Activated B cell treated with CpG ODN at 0.5 μM for 24 hours (primary cell): ENCODE measurements at regions not wholly inside any gene's neighbourhood (a gene's known extent, or its start where the extent isn't known, plus 50 kb on each side); places are given as distances from the start of the nearest gene placed in this dataset.

ENCODE experiments used
- ATAC-seq: fragments of 200-7000 bp; cut with Tn5 transposase; one replicate; pipeline ENCODE4 v1.10.0; 2021; ENCODE audit warnings: low read depth, mild to moderate bottlenecking, moderate library complexity
- CTCF ChIA-PET: fragments of 350-600 bp; sonication (Branson Sonifier 250); formaldehyde crosslinking; loops from one replicate; lab custom pipeline; 2021; ENCODE audit warnings: antibody characterized with exemption; lab: Charles Lee
- POLR2A ChIA-PET: fragments of 350-600 bp; sonication (Branson Sonifier 250); formaldehyde crosslinking; loops from one replicate; lab custom pipeline; 2021; ENCODE audit warnings: antibody characterized with exemption; lab: Charles Lee
- DNase-seq: peaks from one replicate; pipeline ENCODE4 v3.0.0; 2022
- H3K27ac Mint-ChIP-seq: one replicate; pipeline ENCODE4 v1.8.0; 2020; ENCODE audit warnings: mixed read lengths
- H3K27me3 Mint-ChIP-seq: one replicate; pipeline ENCODE4 v1.8.0; 2021; ENCODE audit warnings: mixed read lengths
- H3K36me3 Mint-ChIP-seq: one replicate; pipeline ENCODE4 v1.8.0; 2021; ENCODE audit warnings: low read depth, mixed read lengths
- H3K4me1 Mint-ChIP-seq: one replicate; pipeline ENCODE4 v1.8.0; 2021; ENCODE audit warnings: mixed read lengths
- H3K4me3 Mint-ChIP-seq: one replicate; pipeline ENCODE4 v1.8.0; 2020; ENCODE audit warnings: mild to moderate bottlenecking, mixed read lengths
- H3K9me3 Mint-ChIP-seq: one replicate; pipeline ENCODE4 v1.8.0; 2020; ENCODE audit warnings: mixed read lengths
- intact Hi-C: fragments of 100-400 bp; cut with micrococcal nuclease; formaldehyde crosslinking; loops from one replicate; pipeline ENCODE4 v1.15.1; 2024
- TF ChIP-seq, protein P1 (sequence below): fragments of 200-600 bp; IDR thresholded peaks from one replicate; pipeline ENCODE4 v1.8.0; 2022; ENCODE audit warnings: antibody characterized with exemption, mild to moderate bottlenecking

DNA sequence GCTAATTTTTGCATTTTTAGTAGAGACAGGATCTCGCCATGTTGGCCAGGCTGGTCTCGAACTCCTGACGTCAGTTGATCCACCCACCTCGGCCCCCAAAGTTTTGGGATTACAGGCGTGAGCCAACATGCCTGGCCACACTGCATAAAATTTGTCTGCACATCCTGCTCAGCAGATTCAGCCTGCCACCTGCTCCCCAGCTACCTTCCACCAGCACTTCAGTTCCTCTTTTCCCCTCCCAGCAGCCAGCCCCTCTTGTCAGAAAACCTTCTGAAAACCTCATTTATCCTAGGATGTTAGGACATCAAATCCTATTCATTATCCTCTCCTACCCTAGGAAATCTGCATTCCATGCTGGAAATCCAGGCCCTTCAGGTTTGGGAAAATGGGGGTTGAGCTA is 78.2 kb upstream of the CALM2 start:
- no peak overlapping the region for H3K4me3 Mint-ChIP-seq
- DNase-seq: no peak

DNA sequence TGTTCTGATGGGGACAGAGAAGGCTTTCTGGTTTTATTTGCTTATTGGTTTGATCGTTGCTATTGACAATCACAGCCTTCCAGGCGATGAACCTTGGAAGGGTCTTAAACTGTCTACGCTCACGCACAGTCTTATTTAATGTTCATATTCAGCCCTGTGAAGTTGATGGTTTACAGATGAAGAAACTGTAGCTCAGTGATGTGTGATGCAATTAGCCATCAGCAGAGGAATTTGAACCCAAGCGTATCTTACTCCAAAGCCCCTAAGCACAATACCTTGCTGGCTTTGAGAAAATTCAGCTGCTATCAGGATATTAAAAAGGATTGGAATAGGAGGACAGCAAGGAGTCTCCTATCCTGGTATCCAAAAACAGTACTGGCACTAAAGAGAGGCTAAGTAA is 77.1 kb upstream of the CALM2 start:
- Mint-ChIP-seq H3K4me1 (peaks cover 9% of the 10 kb centered on the region), H3K27ac (no peak overlapping the region), H3K4me3 (no peak overlapping the region), H3K27me3 (no peaks in the 10 kb centered on the region), H3K36me3 (no peaks in the 10 kb centered on the region), H3K9me3 (no peaks in the 10 kb centered on the region)
- POLR2A ChIA-PET: interaction anchor here (0.6 kb wide), 1 partner anchor 80 kb away, joined by 5 read pairs; no protein-coding TSS in a partner anchor
- CTCF ChIA-PET: no interaction called here
- ATAC-seq: no peak
- DNase-seq: no peak
- intact Hi-C loops: no loop called here
- TF ChIP-seq, protein P1, sequence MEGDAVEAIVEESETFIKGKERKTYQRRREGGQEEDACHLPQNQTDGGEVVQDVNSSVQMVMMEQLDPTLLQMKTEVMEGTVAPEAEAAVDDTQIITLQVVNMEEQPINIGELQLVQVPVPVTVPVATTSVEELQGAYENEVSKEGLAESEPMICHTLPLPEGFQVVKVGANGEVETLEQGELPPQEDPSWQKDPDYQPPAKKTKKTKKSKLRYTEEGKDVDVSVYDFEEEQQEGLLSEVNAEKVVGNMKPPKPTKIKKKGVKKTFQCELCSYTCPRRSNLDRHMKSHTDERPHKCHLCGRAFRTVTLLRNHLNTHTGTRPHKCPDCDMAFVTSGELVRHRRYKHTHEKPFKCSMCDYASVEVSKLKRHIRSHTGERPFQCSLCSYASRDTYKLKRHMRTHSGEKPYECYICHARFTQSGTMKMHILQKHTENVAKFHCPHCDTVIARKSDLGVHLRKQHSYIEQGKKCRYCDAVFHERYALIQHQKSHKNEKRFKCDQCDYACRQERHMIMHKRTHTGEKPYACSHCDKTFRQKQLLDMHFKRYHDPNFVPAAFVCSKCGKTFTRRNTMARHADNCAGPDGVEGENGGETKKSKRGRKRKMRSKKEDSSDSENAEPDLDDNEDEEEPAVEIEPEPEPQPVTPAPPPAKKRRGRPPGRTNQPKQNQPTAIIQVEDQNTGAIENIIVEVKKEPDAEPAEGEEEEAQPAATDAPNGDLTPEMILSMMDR: no peak

More for the DNA sequence above, 78.2 kb upstream of the CALM2 start:
- Mint-ChIP-seq H3K9me3 (no peaks in the 10 kb centered on the region), H3K4me1 (peaks cover 9% of the 10 kb centered on the region), H3K27me3 (no peaks in the 10 kb centered on the region), H3K27ac (no peak overlapping the region), H3K36me3 (no peaks in the 10 kb centered on the region)
- peak; percentile 42 for ATAC-seq
- ChIA-PET CTCF (interaction anchor here (0.7 to 1.2 kb wide), 2 partner anchors 19 to 966 kb away, joined by 3 read pairs; no protein-coding TSS in a partner anchor), POLR2A (no interaction called here)
- intact Hi-C loops: no loop called here
- TF ChIP-seq, protein P1: no peak

DNA sequence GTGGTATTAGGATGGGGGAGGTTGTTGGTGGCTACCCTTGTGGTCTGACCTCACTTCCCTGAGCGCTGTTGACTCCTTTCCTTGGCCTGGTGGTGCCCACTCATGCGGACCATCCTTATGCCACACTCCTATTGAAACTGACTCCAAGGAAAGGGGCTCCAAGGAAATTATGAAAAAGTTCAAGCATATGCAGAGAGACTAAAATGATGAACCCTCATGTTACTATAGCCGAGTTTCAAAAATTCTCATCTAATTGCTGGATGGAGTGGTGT is 75.0 kb upstream of the CALM2 start:
- TF ChIP-seq, protein P1: no peak
- ChIA-PET POLR2A (interaction anchor here (0.7 kb wide), 1 partner anchor 287 kb away, joined by 3 read pairs; no protein-coding TSS in a partner anchor), CTCF (no interaction called here)
- no peak for ATAC-seq
- Mint-ChIP-seq H3K9me3 (no peaks in the 10 kb centered on the region), H3K36me3 (no peaks in the 10 kb centered on the region), H3K4me1 (peaks cover 9% of the 10 kb centered on the region), H3K27me3 (no peaks in the 10 kb centered on the region), H3K27ac (no peak overlapping the region), H3K4me3 (no peak overlapping the region)
- intact Hi-C loops: no loop called here
- no peak for DNase-seq

DNA sequence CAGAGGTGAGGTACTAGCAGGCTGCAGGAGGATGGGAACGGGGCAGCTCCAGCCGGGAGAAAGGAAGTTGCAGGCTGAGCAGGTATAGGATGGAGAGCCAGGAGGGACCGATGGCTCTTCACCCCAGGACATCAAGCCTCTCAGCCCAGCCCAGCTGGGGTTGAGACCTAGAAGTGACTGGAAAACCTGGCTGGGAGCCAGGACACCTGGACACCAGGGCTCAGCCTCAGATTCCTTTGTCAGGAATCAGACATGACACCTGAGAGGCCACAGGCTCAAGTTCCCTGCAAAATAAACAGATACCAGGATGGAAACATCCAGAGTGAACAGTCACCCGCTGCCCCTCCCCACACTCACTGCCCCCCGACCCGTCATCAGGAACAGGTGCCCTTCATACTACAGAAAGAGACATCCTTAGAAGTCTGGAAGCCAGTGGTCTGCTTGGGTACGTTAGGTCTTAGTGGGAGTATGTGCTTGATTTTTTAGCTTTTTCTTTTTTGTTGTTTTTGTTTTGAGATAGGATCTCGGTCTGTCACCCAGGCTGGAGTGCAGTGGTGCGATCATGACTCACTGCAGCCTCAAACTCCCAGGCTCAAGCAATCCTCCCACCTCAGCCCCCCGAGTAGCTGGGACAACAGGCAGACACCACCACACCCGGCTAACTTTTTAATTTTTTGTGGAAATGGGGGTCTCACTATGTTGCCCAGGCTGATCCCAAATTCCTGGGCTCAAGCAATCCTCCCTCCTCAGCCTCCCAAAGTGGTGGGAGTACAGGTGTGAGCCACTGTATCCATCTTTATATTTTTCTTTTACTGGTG is 74.5 kb upstream of the CALM2 start:
- no peaks in the 10 kb centered on the region for H3K27me3 Mint-ChIP-seq
- no peaks in the 10 kb centered on the region for H3K36me3 Mint-ChIP-seq
- POLR2A ChIA-PET: interaction anchor here (0.7 kb wide), 1 partner anchor 286 kb away, joined by 3 read pairs; no protein-coding TSS in a partner anchor
- intact Hi-C loops: no loop called here
- no peak overlapping the region for H3K4me3 Mint-ChIP-seq
- ATAC-seq (no peak), DNase-seq (no peak)
- TF ChIP-seq, protein P1: no peak
- no peaks in the 10 kb centered on the region for H3K9me3 Mint-ChIP-seq
- H3K27ac Mint-ChIP-seq: no peak overlapping the region
- H3K4me1 Mint-ChIP-seq: peaks cover 9% of the 10 kb centered on the region
- CTCF ChIA-PET: no interaction called here

DNA sequence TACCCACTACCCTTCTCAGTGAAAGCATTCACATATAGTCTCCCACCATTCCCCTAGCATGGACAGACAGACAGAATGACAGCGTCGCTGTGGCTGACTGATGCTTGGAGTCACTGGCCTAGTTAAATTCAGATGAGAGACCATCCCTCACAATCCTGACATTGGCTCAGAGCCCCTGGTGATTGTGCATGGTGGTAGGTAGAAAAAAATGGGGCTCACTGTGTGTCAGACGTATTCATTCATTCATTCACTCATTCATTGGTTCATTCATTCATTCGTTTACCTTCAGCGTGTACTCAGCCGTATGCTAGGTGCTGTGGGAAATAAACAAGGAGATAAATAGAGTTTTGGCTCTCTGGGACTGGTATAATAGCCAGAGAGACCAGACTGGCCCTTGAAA is 73.6 kb upstream of the CALM2 start:
- Mint-ChIP-seq H3K9me3 (no peaks in the 10 kb centered on the region), H3K27me3 (no peaks in the 10 kb centered on the region), H3K4me3 (no peak overlapping the region), H3K36me3 (no peaks in the 10 kb centered on the region), H3K27ac (no peak overlapping the region), H3K4me1 (peaks cover 9% of the 10 kb centered on the region)
- CTCF ChIA-PET: no interaction called here
- ATAC-seq: no peak
- POLR2A ChIA-PET: no interaction called here
- no peak for DNase-seq
- TF ChIP-seq, protein P1: no peak
- intact Hi-C loops: no loop called here
